ENCODE measurements at regions not wholly inside any gene's neighbourhood (a gene's known extent, or its start where the extent isn't known, plus 50 kb on each side); places are given as distances from the start of the nearest gene placed in this dataset.

DNA sequence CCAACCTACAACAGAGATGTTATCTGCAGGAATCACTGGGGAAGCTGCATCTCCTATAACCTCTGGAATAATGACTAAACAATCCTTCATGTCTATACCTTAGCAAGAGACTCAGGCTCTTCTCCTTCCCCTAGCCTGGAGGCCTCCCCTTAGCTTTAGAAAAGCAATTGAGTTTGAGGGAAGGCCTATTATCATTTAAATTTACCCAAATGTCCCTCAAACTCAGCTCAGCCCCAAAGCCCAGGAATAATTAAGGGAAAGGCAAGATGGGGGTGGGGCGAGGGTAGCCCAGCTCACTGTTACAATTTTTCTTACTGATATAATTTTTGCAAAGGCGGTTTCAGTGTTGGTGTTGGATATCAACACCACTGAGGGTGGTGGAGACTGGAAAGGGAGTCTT, 151.4 kb upstream of the EEA1 start:
- Histone ChIP-seq H3K27me3 (ENCODE audit: insufficient read depth, low read length) (no peaks in the 10 kb centered on the region), H3K4me1 (ENCODE audit: control insufficient read depth in 1 of 2, insufficient read depth in 2 of 2, low read length in 2 of 2) (peaks cover 8 to 14% of the 10 kb centered on the region in 2 experiments), H4K91ac (ENCODE audit: low read depth, low read length) (peak overlapping the region; percentile 51), H3K18ac (ENCODE audit: low read length) (no peak overlapping the region), H2BK12ac (ENCODE audit: low read length) (no peak overlapping the region), H4K12ac (ENCODE audit: low read depth, low read length) (no peak overlapping the region), H3K9me3 (ENCODE audit: insufficient read depth, low read depth, low read length) (no peaks in the 10 kb centered on the region), H2AFZ (ENCODE audit: insufficient read depth, low read length, poor library complexity) (no peak overlapping the region), H2BK5ac (ENCODE audit: low read depth, low read length, poor library complexity) (peak overlapping the region; percentile 50), H4K8ac (ENCODE audit: low read depth, low read length) (peak overlapping the region; percentile 14), H3K14ac (ENCODE audit: low read length) (no peak overlapping the region), H2BK120ac (ENCODE audit: insufficient read depth, low read length, poor library complexity) (peak overlapping the region; percentile 46), H3K23ac (ENCODE audit: low read length) (no peak overlapping the region), H3K79me1 (ENCODE audit: low read length) (peaks cover 5% of the 10 kb centered on the region), H3K27ac (ENCODE audit: low read depth, low read length) (peak overlapping the region; percentile 83), H3K4ac (ENCODE audit: low read depth, low read length) (no peak overlapping the region), H3K36me3 (ENCODE audit: control insufficient read depth in 1 of 2, insufficient read depth in 2 of 2, low read length in 2 of 2) (no peaks in the 10 kb centered on the region), H2AK5ac (ENCODE audit: low read length) (no peak overlapping the region), H3K4me3 (ENCODE audit: low read depth, low read length) (no peak overlapping the region), H3K4me2 (ENCODE audit: low read length) (peak overlapping the region; percentile 52), H3K9ac (ENCODE audit: low read length) (no peak overlapping the region), H3K79me2 (ENCODE audit: control insufficient read depth, insufficient read depth, low read length, poor library complexity) (peaks cover 2% of the 10 kb centered on the region)
- DNase-seq = no peak
- no CpG with 5 or more reads among the region's 2 CpGs for WGBS (ENCODE audit: extremely low coverage, insufficient coverage, insufficient read length)

GRCh38 chr12:93080994-93081809, 152.1 kb upstream of the EEA1 start:
- Histone ChIP-seq H3K79me2 (ENCODE audit: control insufficient read depth, insufficient read depth, low read length, poor library complexity) (peaks cover 2% of the 10 kb centered on the region), H3K27me3 (ENCODE audit: insufficient read depth, low read length) (no peaks in the 10 kb centered on the region), H3K4ac (ENCODE audit: low read depth, low read length) (no peak overlapping the region), H2BK5ac (ENCODE audit: low read depth, low read length, poor library complexity) (peak overlapping the region; percentile 67), H3K4me3 (ENCODE audit: low read depth, low read length) (no peak overlapping the region), H4K91ac (ENCODE audit: low read depth, low read length) (peak overlapping the region; percentile 73), H3K36me3 (ENCODE audit: control insufficient read depth in 1 of 2, insufficient read depth in 2 of 2, low read length in 2 of 2) (no peaks in the 10 kb centered on the region), H3K79me1 (ENCODE audit: low read length) (peaks cover 5% of the 10 kb centered on the region), H3K14ac (ENCODE audit: low read length) (no peak overlapping the region), H3K9ac (ENCODE audit: low read length) (no peak overlapping the region), H2AK5ac (ENCODE audit: low read length) (no peak overlapping the region), H3K4me1 (ENCODE audit: control insufficient read depth in 1 of 2, insufficient read depth in 2 of 2, low read length in 2 of 2) (peaks cover 8 to 14% of the 10 kb centered on the region in 2 experiments), H3K4me2 (ENCODE audit: low read length) (peak overlapping the region; percentile 52), H2BK12ac (ENCODE audit: low read length) (peak overlapping the region; percentile 64), H3K27ac (ENCODE audit: low read depth, low read length) (peak overlapping the region; percentile 83), H2AFZ (ENCODE audit: insufficient read depth, low read length, poor library complexity) (no peak overlapping the region), H4K8ac (ENCODE audit: low read depth, low read length) (no peak overlapping the region), H3K23ac (ENCODE audit: low read length) (no peak overlapping the region), H4K12ac (ENCODE audit: low read depth, low read length) (no peak overlapping the region), H2BK120ac (ENCODE audit: insufficient read depth, low read length, poor library complexity) (no peak overlapping the region), H3K9me3 (ENCODE audit: insufficient read depth, low read depth, low read length) (no peaks in the 10 kb centered on the region), H3K18ac (ENCODE audit: low read length) (no peak overlapping the region)
- peak in 1 of 2 donors; percentile 18 for DNase-seq
- WGBS (ENCODE audit: extremely low coverage, insufficient coverage, insufficient read length) = no CpG with 5 or more reads among the region's 10 CpGs

GRCh38 chr12:93081810-93082165, 152.7 kb upstream of the EEA1 start:
- Histone ChIP-seq H3K4me1 (ENCODE audit: control insufficient read depth in 1 of 2, insufficient read depth in 2 of 2, low read length in 2 of 2) (peaks cover 8 to 14% of the 10 kb centered on the region in 2 experiments), H4K8ac (ENCODE audit: low read depth, low read length) (no peak overlapping the region), H3K79me2 (ENCODE audit: control insufficient read depth, insufficient read depth, low read length, poor library complexity) (peaks cover 2% of the 10 kb centered on the region), H3K14ac (ENCODE audit: low read length) (no peak overlapping the region), H3K18ac (ENCODE audit: low read length) (no peak overlapping the region), H2BK5ac (ENCODE audit: low read depth, low read length, poor library complexity) (peak overlapping the region; percentile 67), H2BK12ac (ENCODE audit: low read length) (no peak overlapping the region), H3K27me3 (ENCODE audit: insufficient read depth, low read length) (no peaks in the 10 kb centered on the region), H3K4me3 (ENCODE audit: low read depth, low read length) (no peak overlapping the region), H4K91ac (ENCODE audit: low read depth, low read length) (peak overlapping the region; percentile 73), H2AFZ (ENCODE audit: insufficient read depth, low read length, poor library complexity) (no peak overlapping the region), H3K27ac (ENCODE audit: low read depth, low read length) (peak overlapping the region; percentile 63), H3K79me1 (ENCODE audit: low read length) (peaks cover 5% of the 10 kb centered on the region), H4K12ac (ENCODE audit: low read depth, low read length) (no peak overlapping the region), H2BK120ac (ENCODE audit: insufficient read depth, low read length, poor library complexity) (no peak overlapping the region), H2AK5ac (ENCODE audit: low read length) (no peak overlapping the region), H3K9ac (ENCODE audit: low read length) (no peak overlapping the region), H3K4me2 (ENCODE audit: low read length) (peak overlapping the region; percentile 52), H3K23ac (ENCODE audit: low read length) (no peak overlapping the region), H3K9me3 (ENCODE audit: insufficient read depth, low read depth, low read length) (no peaks in the 10 kb centered on the region), H3K36me3 (ENCODE audit: control insufficient read depth in 1 of 2, insufficient read depth in 2 of 2, low read length in 2 of 2) (no peaks in the 10 kb centered on the region), H3K4ac (ENCODE audit: low read depth, low read length) (no peak overlapping the region)
- peak; percentile 26 to 40 for DNase-seq
- no CpG with 5 or more reads among the region's 4 CpGs for WGBS (ENCODE audit: extremely low coverage, insufficient coverage, insufficient read length)

GRCh38 chr12:93085383-93086287, 156.5 kb upstream of the EEA1 start:
- no peak overlapping the region for H2AK5ac ChIP-seq (ENCODE audit: low read length)
- no peaks in the 10 kb centered on the region for H3K79me2 ChIP-seq (ENCODE audit: control insufficient read depth, insufficient read depth, low read length, poor library complexity)
- no peak for DNase-seq
- H3K9ac ChIP-seq (ENCODE audit: low read length) = no peak overlapping the region
- no peaks in the 10 kb centered on the region for H3K27me3 ChIP-seq (ENCODE audit: insufficient read depth, low read length)
- no peak overlapping the region for H3K4me3 ChIP-seq (ENCODE audit: low read depth, low read length)
- no peak overlapping the region for H4K91ac ChIP-seq (ENCODE audit: low read depth, low read length)
- no peak overlapping the region for H2AFZ ChIP-seq (ENCODE audit: insufficient read depth, low read length, poor library complexity)
- no peak overlapping the region for H3K23ac ChIP-seq (ENCODE audit: low read length)
- H3K14ac ChIP-seq (ENCODE audit: low read length) = no peak overlapping the region
- no peak overlapping the region for H2BK120ac ChIP-seq (ENCODE audit: insufficient read depth, low read length, poor library complexity)
- no peak overlapping the region for H3K27ac ChIP-seq (ENCODE audit: low read depth, low read length)
- H3K18ac ChIP-seq (ENCODE audit: low read length) = no peak overlapping the region
- no peak overlapping the region for H3K4me2 ChIP-seq (ENCODE audit: low read length)
- peaks cover under 1% of the 10 kb centered on the region for H3K79me1 ChIP-seq (ENCODE audit: low read length)
- no peak overlapping the region for H3K4ac ChIP-seq (ENCODE audit: low read depth, low read length)
- no CpG with 5 or more reads among the region's 4 CpGs for WGBS (ENCODE audit: extremely low coverage, insufficient coverage, insufficient read length)
- H2BK12ac ChIP-seq (ENCODE audit: low read length) = no peak overlapping the region
- no peaks in the 10 kb centered on the region for H3K36me3 ChIP-seq (ENCODE audit: control insufficient read depth in 1 of 2, insufficient read depth in 2 of 2, low read length in 2 of 2)
- H3K9me3 ChIP-seq (ENCODE audit: insufficient read depth, low read depth, low read length) = no peaks in the 10 kb centered on the region
- peaks cover 5 to 7% of the 10 kb centered on the region in 2 experiments for H3K4me1 ChIP-seq (ENCODE audit: control insufficient read depth in 1 of 2, insufficient read depth in 2 of 2, low read length in 2 of 2)
- no peak overlapping the region for H4K12ac ChIP-seq (ENCODE audit: low read depth, low read length)
- H4K8ac ChIP-seq (ENCODE audit: low read depth, low read length) = no peak overlapping the region
- no peak overlapping the region for H2BK5ac ChIP-seq (ENCODE audit: low read depth, low read length, poor library complexity)
